H9 (cell line): ENCODE measurements at regions not wholly inside any gene's neighbourhood (a gene's known extent, or its start where the extent isn't known, plus 50 kb on each side); places are given as distances from the start of the nearest gene placed in this dataset.

Experiments used
- DNase-seq: peaks from one replicate; pipeline ENCODE4 v3.0.0-alpha.2; 2017
- H2AFZ ChIP-seq: one replicate; pipeline ENCODE4 v1.6.1; 2013; ENCODE audit warnings: mild to moderate bottlenecking, low read length, control low read depth, moderate library complexity
- H2AK5ac ChIP-seq: 2 replicates; pipeline ENCODE4 v1.6.1; 2013; ENCODE audit warnings: low read length, control low read depth, mixed read lengths; ENCODE audit not compliant: insufficient read length
- H2BK120ac ChIP-seq: one replicate; pipeline ENCODE4 v1.6.1; 2013; ENCODE audit warnings: low read depth, mild to moderate bottlenecking, low read length, control low read depth, inconsistent platforms; ENCODE audit not compliant: poor library complexity, severe bottlenecking
- H2BK12ac ChIP-seq: 2 replicates; pipeline ENCODE4 v1.6.1; 2013; ENCODE audit warnings: low read length, control low read depth, mixed read lengths, low read depth; ENCODE audit not compliant: insufficient read length
- H2BK15ac ChIP-seq: 2 replicates; pipeline ENCODE4 v1.6.1; 2013; ENCODE audit warnings: low read depth, low read length, control low read depth
- H2BK20ac ChIP-seq: one replicate; pipeline ENCODE4 v1.6.1; 2013; ENCODE audit warnings: low read depth, mild to moderate bottlenecking, low read length, control low read depth, inconsistent platforms; ENCODE audit not compliant: poor library complexity, severe bottlenecking
- H2BK5ac ChIP-seq: 2 replicates; pipeline ENCODE4 v1.6.1; 2013; ENCODE audit warnings: low read length, control low read depth, mixed read lengths; ENCODE audit not compliant: insufficient read length
- H3K14ac ChIP-seq: 2 replicates; pipeline ENCODE4 v1.6.1; 2013; ENCODE audit warnings: low read length, control low read depth; ENCODE audit not compliant: insufficient read depth
- H3K18ac ChIP-seq: 2 replicates; pipeline ENCODE4 v1.6.1; 2013; ENCODE audit warnings: low read depth, mild to moderate bottlenecking, mixed read lengths, low read length, control low read depth; ENCODE audit not compliant: insufficient read length
- H3K23ac ChIP-seq: 2 replicates; pipeline ENCODE4 v1.6.1; 2013; ENCODE audit warnings: low read length, control low read depth, mixed read lengths, low read depth; ENCODE audit not compliant: insufficient read length
- H3K23me2 ChIP-seq: 2 replicates; pipeline ENCODE4 v1.6.1; 2013; ENCODE audit warnings: low read depth, mild to moderate bottlenecking, mixed read lengths, low read length, control low read depth; ENCODE audit not compliant: insufficient read length, poor library complexity, severe bottlenecking
- H3K27ac ChIP-seq: 2 replicates; pipeline ENCODE4 v1.5.1; 2013; ENCODE audit warnings: low read length, control low read depth, mixed read lengths, low read depth; ENCODE audit not compliant: insufficient read length
- H3K27me3 ChIP-seq: 2 replicates; pipeline ENCODE4 v1.6.1; 2013; ENCODE audit warnings: low read length, control low read depth, inconsistent platforms; ENCODE audit not compliant: insufficient read depth
- H3K4ac ChIP-seq: 2 replicates; pipeline ENCODE4 v1.6.1; 2013; ENCODE audit warnings: low read depth, mild to moderate bottlenecking, control low read depth, inconsistent platforms, low read length, moderate library complexity
- H3K4me1 ChIP-seq: 2 replicates; pipeline ENCODE4 v1.6.1; 2013; ENCODE audit warnings: low read length, control low read depth, inconsistent platforms; ENCODE audit not compliant: insufficient read depth
- H3K4me2 ChIP-seq: 2 replicates; pipeline ENCODE4 v1.6.1; 2013; ENCODE audit warnings: low read length, control low read depth, mixed read lengths; ENCODE audit not compliant: insufficient read length, insufficient read depth
- H3K56ac ChIP-seq: 2 replicates; pipeline ENCODE4 v1.6.1; 2013; ENCODE audit warnings: low read depth, mild to moderate bottlenecking, mixed read lengths, low read length, control low read depth; ENCODE audit not compliant: insufficient read length
- H3K79me1 ChIP-seq: 2 replicates; pipeline ENCODE4 v1.6.1; 2013; ENCODE audit warnings: low read depth, mild to moderate bottlenecking, moderate library complexity, low read length, control low read depth, inconsistent platforms; ENCODE audit not compliant: insufficient read depth, poor library complexity, severe bottlenecking
- H3K79me2 ChIP-seq: 2 replicates; pipeline ENCODE4 v1.6.1; 2013; ENCODE audit warnings: low read length, control low read depth, inconsistent platforms; ENCODE audit not compliant: insufficient read depth
- H3K9ac ChIP-seq: 2 replicates; pipeline ENCODE4 v1.6.1; 2013; ENCODE audit warnings: low read length, control low read depth, mixed read lengths; ENCODE audit not compliant: insufficient read length; ENCODE audit errors: extremely low read depth
- H3K9me3 ChIP-seq: one replicate; pipeline ENCODE4 v1.6.1; 2013; ENCODE audit warnings: low read depth, low read length, inconsistent platforms; ENCODE audit not compliant: control insufficient read depth
- H3T11ph ChIP-seq: one replicate; pipeline ENCODE4 v1.6.1; 2013; ENCODE audit warnings: mild to moderate bottlenecking, low read length, control low read depth, inconsistent platforms
- H4K20me1 ChIP-seq: one replicate; pipeline ENCODE4 v1.6.1; 2013; ENCODE audit not compliant: control insufficient read depth, insufficient read length, insufficient read depth
- H4K5ac ChIP-seq: 2 replicates; pipeline ENCODE4 v1.6.1; 2013; ENCODE audit warnings: low read depth, mild to moderate bottlenecking, mixed read lengths, low read length, control low read depth; ENCODE audit not compliant: insufficient read length
- H4K8ac ChIP-seq: replicated peaks from 2 replicates; pipeline ENCODE4 v1.6.1; 2013; ENCODE audit warnings: low read length, control low read depth, mixed read lengths, low read depth; ENCODE audit not compliant: insufficient read length
- H4K91ac ChIP-seq: 2 replicates; pipeline ENCODE4 v1.6.1; 2013; ENCODE audit warnings: low read depth, mild to moderate bottlenecking, moderate library complexity, mixed read lengths, low read length, control low read depth; ENCODE audit not compliant: insufficient read length
- H3K27ac Mint-ChIP-seq, 3 experiments: 2 replicates in 2 of 3; 3 replicates in 1 of 3; pipeline ENCODE4 v1.8.0; 2020 to 2021; ENCODE audit warnings: mixed read lengths in 3 of 3, mild to moderate bottlenecking in 1 of 3, moderate library complexity in 1 of 3
- H3K27me3 Mint-ChIP-seq: 2 replicates; pipeline ENCODE4 v1.8.0; 2021; ENCODE audit warnings: low read depth, mild to moderate bottlenecking, moderate library complexity, mixed read lengths
- H3K36me3 Mint-ChIP-seq, 3 experiments: 2 replicates in 2 of 3; 3 replicates in 1 of 3; pipeline ENCODE4 v1.8.0; 2020 to 2021; ENCODE audit warnings: low read depth in 3 of 3, mixed read lengths in 3 of 3; ENCODE audit not compliant: insufficient read depth in 1 of 3
- H3K4me1 Mint-ChIP-seq, 2 experiments: 2 replicates each; pipeline ENCODE4 v1.8.0; 2020; ENCODE audit warnings: mixed read lengths in 2 of 2
- H3K4me3 Mint-ChIP-seq, 2 experiments: 2 replicates in 1 of 2; 3 replicates in 1 of 2; pipeline ENCODE4 v1.8.0; 2020 to 2021; ENCODE audit warnings: mild to moderate bottlenecking in 2 of 2, mixed read lengths in 2 of 2, moderate library complexity in 1 of 2
- H3K9me3 Mint-ChIP-seq, 2 experiments: 2 replicates in 1 of 2; 3 replicates in 1 of 2; pipeline ENCODE4 v1.8.0; 2020; ENCODE audit warnings: mild to moderate bottlenecking in 2 of 2, mixed read lengths in 2 of 2, moderate library complexity in 1 of 2
- WGBS: extraction: QIAGEN DNeasy Blood & Tissue Kit; methylation state at CpG from one replicate; pipeline ENCODE4 v1.1.7; 2013; ENCODE audit warnings: missing lambda C conversion rate, low lambda C conversion rate, mixed read lengths; ENCODE audit not compliant: insufficient read length; ENCODE audit errors: extremely low coverage; 5-methylcytosine and 5-hydroxymethylcytosine counted together
- TF ChIP-seq, protein P1 (sequence below): fragments of 200-600 bp; sonication (generic); conservative IDR thresholded peaks from 3 replicates; pipeline ENCODE4 v1.8.0; 2021; ENCODE audit warnings: antibody characterized with exemption, mild to moderate bottlenecking

GRCh38 chr2:43149482-43150107 lies 76.8 kb downstream of the ZFP36L2 start:
- Histone ChIP-seq H3K14ac (no peak overlapping the region), H3T11ph (no peak overlapping the region), H3K4ac (no peak overlapping the region), H4K20me1 (no peaks in the 10 kb centered on the region), H3K4me1 (peaks cover 3% of the 10 kb centered on the region; the same call in 1 of the 2 replicates), H3K56ac (no peak overlapping the region), H4K5ac (no peak overlapping the region), H2BK12ac (no peak overlapping the region), H3K18ac (no peak overlapping the region), H2AFZ (no peak overlapping the region), H2BK120ac (no peak overlapping the region), H3K9ac (no peak overlapping the region), H3K23ac (no peak overlapping the region), H3K27ac (no peak overlapping the region), H3K23me2 (no peaks in the 10 kb centered on the region), H3K27me3 (no peaks in the 10 kb centered on the region), H2BK5ac (no peak overlapping the region), H3K9me3 (no peaks in the 10 kb centered on the region), H3K4me2 (no peak overlapping the region), H3K79me2 (no peaks in the 10 kb centered on the region), H2BK15ac (no peak overlapping the region), H3K79me1 (no peaks in the 10 kb centered on the region), H4K91ac (no peak overlapping the region), H4K8ac (no peak overlapping the region), H2AK5ac (no peak overlapping the region), H2BK20ac (no peak overlapping the region)
- H3K27me3 Mint-ChIP-seq = peaks cover 4% of the 10 kb centered on the region
- no peak for DNase-seq
- no CpG with 5 or more reads among the region's 9 CpGs for whole genome bisulfite sequencing
- no peaks in the 10 kb centered on the region for H3K36me3 Mint-ChIP-seq
- peak overlapping the region in 1 of 3 experiments; percentile 13; a peak in 2 of 7 replicates for H3K27ac Mint-ChIP-seq
- TF ChIP-seq, protein P1, sequence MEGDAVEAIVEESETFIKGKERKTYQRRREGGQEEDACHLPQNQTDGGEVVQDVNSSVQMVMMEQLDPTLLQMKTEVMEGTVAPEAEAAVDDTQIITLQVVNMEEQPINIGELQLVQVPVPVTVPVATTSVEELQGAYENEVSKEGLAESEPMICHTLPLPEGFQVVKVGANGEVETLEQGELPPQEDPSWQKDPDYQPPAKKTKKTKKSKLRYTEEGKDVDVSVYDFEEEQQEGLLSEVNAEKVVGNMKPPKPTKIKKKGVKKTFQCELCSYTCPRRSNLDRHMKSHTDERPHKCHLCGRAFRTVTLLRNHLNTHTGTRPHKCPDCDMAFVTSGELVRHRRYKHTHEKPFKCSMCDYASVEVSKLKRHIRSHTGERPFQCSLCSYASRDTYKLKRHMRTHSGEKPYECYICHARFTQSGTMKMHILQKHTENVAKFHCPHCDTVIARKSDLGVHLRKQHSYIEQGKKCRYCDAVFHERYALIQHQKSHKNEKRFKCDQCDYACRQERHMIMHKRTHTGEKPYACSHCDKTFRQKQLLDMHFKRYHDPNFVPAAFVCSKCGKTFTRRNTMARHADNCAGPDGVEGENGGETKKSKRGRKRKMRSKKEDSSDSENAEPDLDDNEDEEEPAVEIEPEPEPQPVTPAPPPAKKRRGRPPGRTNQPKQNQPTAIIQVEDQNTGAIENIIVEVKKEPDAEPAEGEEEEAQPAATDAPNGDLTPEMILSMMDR = no peak
- H3K9me3 Mint-ChIP-seq = no peaks in the 10 kb centered on the region; a peak in 1 of 5 replicates
- H3K4me1 Mint-ChIP-seq = peaks cover 28 to 36% of the 10 kb centered on the region in 2 experiments
- peak overlapping the region in 1 of 2 experiments; percentile 8; a peak in 2 of 5 replicates for H3K4me3 Mint-ChIP-seq
